ENCODE measurements at regions not wholly inside any gene's neighbourhood (a gene's known extent, or its start where the extent isn't known, plus 50 kb on each side); places are given as distances from the start of the nearest gene placed in this dataset.
"Not testable (repeated sequence)": the region's sequence is repeated elsewhere in the genome, so short reads cannot be mapped to it uniquely, and the experiment has no call there.

GRCh38 chr1:195851804-195852203 is 756.4 kb downstream of the KCNT2 start (continued):
- no peak for TF ChIP-seq REST (IDR thresholded peaks at IDR 0.05)
- no peak for TF ChIP-seq FOXS1 (CRISPR knock-in tag; IDR thresholded peaks at IDR 0.05)
- no peak for TF ChIP-seq RARB (CRISPR knock-in tag; IDR thresholded peaks at IDR 0.05)
- no peak for TF ChIP-seq MAFK (IDR thresholded peaks at IDR 0.05; ENCODE audit: partially characterized antibody)

GRCh38 chr1:195851016-195851601 is 757.1 kb downstream of the KCNT2 start:
- Histone ChIP-seq H3K4me3 (no peak overlapping the region), H3K4me2 (no peak overlapping the region), H3K27ac (no peak overlapping the region), H3K9me3 (no peaks in the 10 kb centered on the region), H3K4me1 (no peaks in the 10 kb centered on the region)
- no peak for DNase-seq (ENCODE audit: low read depth in 1 of 2, low spot score in 1 of 2)
- 33% methylated on average over 5 of the region's 5 CpGs for WGBS (ENCODE audit: missing lambda C conversion rate)
- FAIRE-seq = no peak
- POLR2A ChIA-PET = no interaction called here
- CTCF ChIA-PET = interaction anchor here (0.6 kb wide), 1 partner anchor 22 kb away, joined by 3 read pairs; no protein-coding TSS in a partner anchor
- no peak for ATAC-seq
- no peak for TF ChIP-seq RAD21 (conservative IDR thresholded peaks at IDR 0.05 in 1 of 2, IDR thresholded peaks at IDR 0.05 in 1 of 2)
- no peak for TF ChIP-seq ELK1 (IDR thresholded peaks at IDR 0.05; ENCODE audit: low read depth, low read length)

GRCh38 chr1:195849180-195849579 is 759.1 kb downstream of the KCNT2 start:
- H3K4me3 ChIP-seq = no peak overlapping the region
- CTCF ChIA-PET = no interaction called here
- FAIRE-seq = no peak
- WGBS (ENCODE audit: missing lambda C conversion rate) = 65% methylated on average over 1 of the region's 1 CpG
- no peak for ATAC-seq
- TF ChIP-seq CEBPB (IDR thresholded peaks at IDR 0.05) = no peak
- TF ChIP-seq HMGXB4 (CRISPR knock-in tag; IDR thresholded peaks at IDR 0.05; ENCODE audit: borderline replicate concordance) = no peak
- TF ChIP-seq RARB (CRISPR knock-in tag; IDR thresholded peaks at IDR 0.05) = no peak
- TF ChIP-seq HOXB5 (CRISPR knock-in tag; IDR thresholded peaks at IDR 0.05) = no peak
- TF ChIP-seq EHF (CRISPR knock-in tag; IDR thresholded peaks at IDR 0.05) = no peak
- no peak for TF ChIP-seq POLR2AphosphoS2 (conservative IDR thresholded peaks at IDR 0.05; ENCODE audit: low read length)
- TF ChIP-seq TP53 (CRISPR knock-in tag; IDR thresholded peaks at IDR 0.05) = no peak
- no peak for TF ChIP-seq EHMT2 (IDR thresholded peaks at IDR 0.05; ENCODE audit: low read depth)
- no peak for TF ChIP-seq RAD21 (conservative IDR thresholded peaks at IDR 0.05 in 1 of 2, IDR thresholded peaks at IDR 0.05 in 1 of 2)
- no peak for TF ChIP-seq NR3C1 (IDR thresholded peaks at IDR 0.05)
- TF ChIP-seq ZSCAN20 (CRISPR knock-in tag; IDR thresholded peaks at IDR 0.05) = no peak
- TF ChIP-seq POLR2A (IDR thresholded peaks at IDR 0.05; ENCODE audit: low read length) = no peak
- no peak for TF ChIP-seq BHLHE40 (IDR thresholded peaks at IDR 0.05; ENCODE audit: low read depth, low read length)
- TF ChIP-seq REST (IDR thresholded peaks at IDR 0.05) = no peak
- H3K4me2 ChIP-seq = no peak overlapping the region
- no peaks in the 10 kb centered on the region for H3K4me1 ChIP-seq
- no peak overlapping the region for H3K27ac ChIP-seq
- POLR2A ChIA-PET = no interaction called here
- DNase-seq (ENCODE audit: low read depth in 1 of 2, low spot score in 1 of 2) = no peak
- no peaks in the 10 kb centered on the region for H3K9me3 ChIP-seq

- H3K4me3 ChIP-seq; FAIRE-seq; DNase-seq (ENCODE audit: low read depth in 1 of 2, low spot score in 1 of 2); ATAC-seq; POLR2A ChIA-PET; H3K4me2 ChIP-seq; H3K4me1 ChIP-seq; H3K9me3 ChIP-seq; H3K27ac ChIP-seq; CTCF ChIA-PET: not testable (repeated sequence)
- WGBS (ENCODE audit: missing lambda C conversion rate) = 67% methylated on average over 19 of the region's 19 CpGs
Measured at GRCh38 chr1:195847957-195848875, 760.0 kb downstream of the KCNT2 start.

Data from A549 (cell line).